ENCODE measurements at regions not wholly inside any gene's neighbourhood (a gene's known extent, or its start where the extent isn't known, plus 50 kb on each side); places are given as distances from the start of the nearest gene placed in this dataset.

GRCh38 chr3:168881804-168882203 lies 781.7 kb downstream of the MECOM start:
- Histone ChIP-seq H3K27me3 (ENCODE audit: insufficient read depth, low read length) (no peaks in the 10 kb centered on the region), H3K79me2 (ENCODE audit: insufficient read depth, low read length) (no peaks in the 10 kb centered on the region), H4K20me1 (ENCODE audit: insufficient read depth) (no peaks in the 10 kb centered on the region), H3K27ac (ENCODE audit: low read depth, low read length) (no peak overlapping the region), H3K9ac (ENCODE audit: low read length) (no peak overlapping the region), H3K4me3 (replicated peaks in 1 of 2; ENCODE audit: low read depth in 1 of 2, low read length in 2 of 2) (no peak overlapping the region), H3K36me3 (ENCODE audit: control insufficient read depth in 1 of 2, insufficient read depth in 2 of 2, low read length in 2 of 2) (no peaks in the 10 kb centered on the region), H3K4me2 (ENCODE audit: low read length) (no peak overlapping the region), H2AFZ (ENCODE audit: low read depth, low read length, poor library complexity, severe bottlenecking) (no peak overlapping the region), H3K9me3 (ENCODE audit: control insufficient read depth in 1 of 2, insufficient read depth in 1 of 2, low read depth in 1 of 2, low read length in 2 of 2) (no peaks in the 10 kb centered on the region), H3K4me1 (ENCODE audit: control insufficient read depth in 1 of 2, insufficient read depth in 2 of 2, low read length in 2 of 2) (peaks cover 6 to 18% of the 10 kb centered on the region in 2 experiments; a peak in 3 of 4 replicates), H3K9me2 (ENCODE audit: insufficient read depth) (no peaks in the 10 kb centered on the region)
- intact Hi-C loops (cut with micrococcal nuclease): no loop called here
- RAD21 ChIA-PET (ENCODE audit: low non-redundant PET in 1 of 2, low total read pairs in 2 of 2, uncharacterized antibody in 2 of 2, unreplicated experiment in 2 of 2): no interaction called here
- ATAC-seq: no peak
- no peak for DNase-seq (ENCODE audit: low read depth, low spot score)
- CTCF ChIA-PET: no interaction called here
- BruUV-seq (replicated peaks): no TSS peak
- POLR2A ChIA-PET: no interaction called here
- TF ChIP-seq REST (IDR thresholded peaks at IDR 0.05; ENCODE audit: low read depth) (no peak), EGR1 (IDR thresholded peaks at IDR 0.05; ENCODE audit: low read depth) (no peak), CTCF (IDR thresholded peaks at IDR 0.05 in 2 of 3, conservative IDR thresholded peaks at IDR 0.05 in 1 of 3; ENCODE audit: borderline replicate concordance in 1 of 3, insufficient read depth in 1 of 3, low read depth in 2 of 3, low read length in 2 of 3) (no peak), POLR2A (IDR thresholded peaks at IDR 0.05; ENCODE audit: borderline replicate concordance, extremely low read depth, insufficient read depth, insufficient read length) (no peak), ELF1 (IDR thresholded peaks at IDR 0.05; ENCODE audit: borderline replicate concordance, low read depth) (no peak), EZH2phosphoT487 (IDR thresholded peaks at IDR 0.05; ENCODE audit: borderline replicate concordance) (no peak), FOSL1 (IDR thresholded peaks at IDR 0.05; ENCODE audit: low read depth) (no peak), ZNF274 (IDR thresholded peaks at IDR 0.05; ENCODE audit: low read depth, low read length) (no peak), RAD21 (IDR thresholded peaks at IDR 0.05; ENCODE audit: low read depth) (no peak), CEBPB (IDR thresholded peaks at IDR 0.05; ENCODE audit: low read depth) (no peak), SP1 (IDR thresholded peaks at IDR 0.05; ENCODE audit: low read depth) (no peak), CBX3 (IDR thresholded peaks at IDR 0.05; ENCODE audit: low read depth) (no peak), ZFX (IDR thresholded peaks at IDR 0.05) (no peak)
- TF ChIP-seq, protein P1, sequence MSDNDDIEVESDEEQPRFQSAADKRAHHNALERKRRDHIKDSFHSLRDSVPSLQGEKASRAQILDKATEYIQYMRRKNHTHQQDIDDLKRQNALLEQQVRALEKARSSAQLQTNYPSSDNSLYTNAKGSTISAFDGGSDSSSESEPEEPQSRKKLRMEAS (IDR thresholded peaks at IDR 0.05): no peak
- TF ChIP-seq, protein P2, sequence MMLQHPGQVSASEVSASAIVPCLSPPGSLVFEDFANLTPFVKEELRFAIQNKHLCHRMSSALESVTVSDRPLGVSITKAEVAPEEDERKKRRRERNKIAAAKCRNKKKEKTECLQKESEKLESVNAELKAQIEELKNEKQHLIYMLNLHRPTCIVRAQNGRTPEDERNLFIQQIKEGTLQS (IDR thresholded peaks at IDR 0.05): no peak
